Ishikawa (cell line): ENCODE measurements at regions not wholly inside any gene's neighbourhood (a gene's known extent, or its start where the extent isn't known, plus 50 kb on each side); places are given as distances from the start of the nearest gene placed in this dataset.

Experiments used
- CREB1 ChIP-seq: IDR thresholded peaks from 2 replicates; pipeline ENCODE4 v1.6.1; 2012; ENCODE audit warnings: low read depth
- NFIC ChIP-seq: IDR thresholded peaks from 2 replicates; pipeline ENCODE4 v1.6.1; 2012
- RAD21 ChIP-seq: IDR thresholded peaks from 2 replicates; pipeline ENCODE4 v1.6.1; 2012; ENCODE audit warnings: low read depth
- TAF1 ChIP-seq: IDR thresholded peaks from 2 replicates; pipeline ENCODE4 v1.6.1; 2012; ENCODE audit warnings: low read depth, mild to moderate bottlenecking
- TCF12 ChIP-seq: IDR thresholded peaks from 2 replicates; pipeline ENCODE4 v1.6.1; 2012; ENCODE audit warnings: low read depth
- TF ChIP-seq, protein P1 (sequence below): IDR thresholded peaks from 2 replicates; pipeline ENCODE4 v1.6.1; 2012; ENCODE audit warnings: low read depth, mild to moderate bottlenecking

DNA sequence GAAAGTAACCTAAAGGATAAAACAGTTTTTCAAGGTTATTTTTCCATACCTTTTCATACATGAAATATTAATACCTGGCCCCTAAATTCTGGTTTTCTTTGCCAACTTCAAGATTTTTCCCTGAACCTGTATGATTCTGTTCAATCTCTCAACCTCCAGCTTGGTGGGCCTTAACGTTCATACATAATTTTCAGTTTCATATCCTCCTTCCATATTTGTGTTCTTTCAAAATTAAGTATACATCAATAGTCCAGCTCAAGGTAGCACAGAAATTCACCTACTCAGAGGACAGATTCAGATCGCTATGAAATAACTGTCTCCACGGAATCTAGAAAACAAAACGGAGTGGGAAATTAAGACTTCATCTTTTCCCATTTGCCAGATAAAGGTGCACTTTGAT is 505.8 kb upstream of the GHITM start:
- TF ChIP-seq, protein P1, sequence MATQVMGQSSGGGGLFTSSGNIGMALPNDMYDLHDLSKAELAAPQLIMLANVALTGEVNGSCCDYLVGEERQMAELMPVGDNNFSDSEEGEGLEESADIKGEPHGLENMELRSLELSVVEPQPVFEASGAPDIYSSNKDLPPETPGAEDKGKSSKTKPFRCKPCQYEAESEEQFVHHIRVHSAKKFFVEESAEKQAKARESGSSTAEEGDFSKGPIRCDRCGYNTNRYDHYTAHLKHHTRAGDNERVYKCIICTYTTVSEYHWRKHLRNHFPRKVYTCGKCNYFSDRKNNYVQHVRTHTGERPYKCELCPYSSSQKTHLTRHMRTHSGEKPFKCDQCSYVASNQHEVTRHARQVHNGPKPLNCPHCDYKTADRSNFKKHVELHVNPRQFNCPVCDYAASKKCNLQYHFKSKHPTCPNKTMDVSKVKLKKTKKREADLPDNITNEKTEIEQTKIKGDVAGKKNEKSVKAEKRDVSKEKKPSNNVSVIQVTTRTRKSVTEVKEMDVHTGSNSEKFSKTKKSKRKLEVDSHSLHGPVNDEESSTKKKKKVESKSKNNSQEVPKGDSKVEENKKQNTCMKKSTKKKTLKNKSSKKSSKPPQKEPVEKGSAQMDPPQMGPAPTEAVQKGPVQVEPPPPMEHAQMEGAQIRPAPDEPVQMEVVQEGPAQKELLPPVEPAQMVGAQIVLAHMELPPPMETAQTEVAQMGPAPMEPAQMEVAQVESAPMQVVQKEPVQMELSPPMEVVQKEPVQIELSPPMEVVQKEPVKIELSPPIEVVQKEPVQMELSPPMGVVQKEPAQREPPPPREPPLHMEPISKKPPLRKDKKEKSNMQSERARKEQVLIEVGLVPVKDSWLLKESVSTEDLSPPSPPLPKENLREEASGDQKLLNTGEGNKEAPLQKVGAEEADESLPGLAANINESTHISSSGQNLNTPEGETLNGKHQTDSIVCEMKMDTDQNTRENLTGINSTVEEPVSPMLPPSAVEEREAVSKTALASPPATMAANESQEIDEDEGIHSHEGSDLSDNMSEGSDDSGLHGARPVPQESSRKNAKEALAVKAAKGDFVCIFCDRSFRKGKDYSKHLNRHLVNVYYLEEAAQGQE: no peak
- no peak for TF ChIP-seq RAD21
- no peak for TF ChIP-seq TAF1
- TF ChIP-seq CREB1: no peak
- TF ChIP-seq NFIC: no peak
- no peak for TF ChIP-seq TCF12
